SIG-M5 treated with dmso at 0.1 percent for 504 hours (cell line): ENCODE measurements at regions not wholly inside any gene's neighbourhood (a gene's known extent, or its start where the extent isn't known, plus 50 kb on each side); places are given as distances from the start of the nearest gene placed in this dataset.
A peak's percentile ranks its signal among the peaks of the same experiment; 100 is the strongest.

Experiments
- DNase-seq: peaks from one replicate; lab custom pipeline; 2025; ENCODE audit not compliant: unreplicated experiment; lab: John Stamatoyannopoulos, UW

DNA sequence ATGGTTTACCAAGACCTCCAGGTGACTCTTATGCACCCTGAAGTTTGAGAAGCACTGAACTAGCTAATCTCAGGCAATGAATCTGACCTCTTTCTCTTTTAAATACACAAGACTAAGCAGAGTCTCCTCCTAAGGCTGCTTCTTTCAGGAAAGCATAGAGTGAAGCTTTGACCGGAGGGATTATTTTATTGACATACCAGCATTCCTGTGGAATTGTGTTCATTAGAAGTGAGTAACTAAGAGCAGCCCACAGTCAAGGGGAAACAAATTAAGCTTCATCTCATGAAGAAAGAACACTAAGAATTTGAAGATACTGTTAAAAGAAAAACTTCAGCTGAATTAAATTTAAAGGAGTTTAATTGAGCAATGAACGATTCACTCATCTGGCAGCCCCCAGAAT lies 963.5 kb downstream of the NTRK3 start:
- DNase-seq: no peak

DNA sequence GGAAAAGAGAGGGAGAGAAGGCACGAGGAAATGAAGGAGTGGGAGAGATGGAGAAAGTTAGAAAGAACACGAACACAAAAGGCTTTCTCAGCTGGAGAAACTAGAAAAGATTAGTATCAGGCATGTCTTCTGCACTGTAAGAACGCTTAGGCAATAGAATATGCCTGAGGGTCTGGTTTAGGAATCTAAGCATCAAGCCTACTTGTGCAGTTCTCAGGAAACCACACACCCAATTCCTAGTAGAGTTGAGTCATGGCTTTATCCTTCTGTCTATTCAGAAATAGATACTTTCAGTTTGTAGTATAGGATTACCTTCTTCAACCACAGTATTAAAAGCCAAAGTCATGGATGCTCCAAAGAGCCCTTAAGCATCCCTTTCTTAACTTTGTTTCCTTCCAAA lies 969.4 kb downstream of the NTRK3 start:
- peak; percentile 14 for DNase-seq

DNA sequence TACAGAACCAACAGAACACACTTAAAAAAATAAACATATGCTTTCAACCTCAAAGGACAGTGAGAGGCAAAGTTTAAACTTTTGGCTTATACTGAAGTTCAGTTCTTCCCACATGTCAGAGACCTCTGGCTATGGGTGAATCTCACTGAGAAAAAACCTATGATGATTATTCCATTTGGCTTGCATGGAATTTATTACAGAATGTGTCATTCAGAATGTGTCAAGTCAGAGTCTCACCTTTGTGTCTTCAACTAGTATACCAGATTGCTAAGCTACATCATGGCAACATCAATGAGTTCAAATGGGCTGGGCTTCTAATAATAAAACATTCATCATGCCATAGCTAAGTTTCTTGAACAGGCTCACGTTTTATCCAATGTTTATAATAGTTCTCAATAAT lies 987.0 kb downstream of the NTRK3 start:
- DNase-seq: no peak

DNA sequence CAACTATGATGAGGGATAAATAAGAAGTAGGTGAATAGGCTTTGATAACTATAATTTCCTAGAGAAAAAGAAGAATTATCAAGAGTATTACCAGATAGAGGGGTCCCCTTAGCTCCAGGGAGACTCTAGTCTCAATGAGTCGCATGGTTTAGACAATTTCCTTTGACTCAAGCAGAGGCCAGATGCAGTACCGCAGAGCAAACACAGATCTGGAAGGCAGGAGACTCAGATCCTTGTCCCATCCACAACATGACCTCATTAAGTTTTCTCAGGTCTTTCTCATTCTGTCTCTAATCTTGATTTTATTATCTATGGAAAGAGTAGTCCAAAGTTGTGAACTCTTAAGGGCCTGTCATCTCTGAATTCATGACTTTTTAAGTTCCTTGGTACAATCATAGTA lies 987.9 kb downstream of the NTRK3 start:
- DNase-seq: no peak

DNA sequence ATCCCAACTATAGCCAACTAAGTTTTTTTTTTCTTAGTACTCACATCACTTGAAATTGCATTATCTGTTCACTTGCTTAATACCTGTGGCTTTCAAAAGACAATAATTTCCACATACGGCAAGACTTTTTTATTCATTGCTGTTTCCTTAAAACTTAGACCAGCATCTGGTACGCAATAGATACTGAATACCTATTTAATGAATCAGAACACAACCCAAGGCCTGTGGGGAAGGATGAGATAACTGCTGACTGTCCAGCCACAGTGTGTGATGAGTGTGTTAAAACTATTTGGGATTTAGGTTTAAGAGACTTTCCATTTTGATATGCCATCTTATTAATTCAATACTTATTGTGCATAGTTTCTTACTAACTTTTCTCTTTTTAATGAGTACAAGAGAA lies 988.7 kb downstream of the NTRK3 start:
- DNase-seq: no peak

DNA sequence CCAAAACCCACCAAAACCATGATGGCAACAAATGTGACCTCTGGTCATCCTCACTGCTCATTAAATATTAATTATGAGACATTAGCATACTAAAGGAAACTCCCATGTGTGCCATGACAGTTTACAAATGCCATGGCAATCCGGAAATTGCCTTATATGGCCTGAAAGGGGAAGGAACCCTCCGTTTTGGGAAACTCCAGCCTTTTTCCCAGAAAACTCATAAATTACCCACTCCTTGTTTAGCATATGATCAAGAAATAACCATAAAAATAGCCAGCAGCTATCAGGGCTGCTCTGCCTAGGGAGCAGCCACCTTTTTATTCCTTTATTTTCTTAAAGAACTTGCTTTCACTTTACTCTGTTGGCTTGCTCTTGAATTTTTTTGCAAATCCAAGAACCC lies 992.7 kb downstream of the NTRK3 start:
- DNase-seq: no peak

DNA sequence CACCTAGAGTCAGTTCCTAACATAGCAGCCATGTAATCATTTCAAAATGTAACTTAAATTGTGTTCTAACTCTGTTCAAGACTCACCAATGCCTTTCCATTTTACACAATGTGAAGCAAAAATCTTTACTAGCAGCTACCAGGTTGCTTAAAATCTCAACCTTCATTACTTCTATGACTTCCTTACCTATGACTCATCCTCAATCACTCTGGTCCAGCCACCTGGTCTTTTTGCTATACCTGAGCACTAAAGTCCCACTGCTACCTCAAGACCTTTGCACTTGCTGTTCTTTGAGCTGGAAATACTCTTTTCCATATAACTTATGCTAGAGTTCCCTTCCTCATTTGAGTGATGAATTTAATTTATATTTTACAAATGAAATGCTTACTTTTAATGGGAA lies 993.2 kb downstream of the NTRK3 start:
- DNase-seq: no peak

DNA sequence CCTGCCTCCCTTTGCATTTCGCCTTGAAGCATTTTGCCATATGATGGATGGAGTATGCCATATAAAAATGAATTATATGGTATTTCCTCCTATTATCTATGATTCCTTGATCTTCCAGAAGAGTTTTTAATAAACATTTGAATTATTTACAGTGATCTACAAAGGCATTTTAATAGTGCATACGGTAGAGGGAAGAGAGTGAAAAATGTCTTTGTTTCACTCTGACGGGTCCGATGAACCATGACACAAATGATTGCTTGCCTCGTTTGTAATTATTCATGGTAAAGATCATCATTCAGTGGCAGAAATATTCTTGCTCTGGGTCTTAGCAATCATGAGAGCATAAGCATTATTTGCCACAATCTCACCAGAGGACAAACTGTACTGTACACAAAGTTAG lies 1010.9 kb downstream of the NTRK3 start:
- DNase-seq: no peak

DNA sequence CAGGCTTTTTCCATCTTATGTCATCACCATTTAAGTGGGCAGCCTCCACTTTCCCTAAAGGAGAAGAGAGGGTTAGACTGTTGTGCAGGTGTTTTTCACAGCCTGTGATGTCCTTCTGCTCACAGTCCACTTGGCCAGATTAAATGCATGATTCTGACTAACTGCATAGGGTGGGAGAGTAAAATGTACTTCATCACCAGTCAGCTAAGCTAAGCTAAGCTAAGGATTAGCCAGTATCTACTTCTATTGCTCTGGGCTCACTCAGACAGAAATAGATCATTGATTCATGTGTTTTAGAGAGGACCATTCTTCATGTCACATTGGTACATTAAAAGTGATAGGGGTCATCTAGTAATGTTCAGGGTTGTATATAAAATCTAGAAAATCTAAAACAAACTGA lies 1013.1 kb downstream of the NTRK3 start:
- DNase-seq: no peak

DNA sequence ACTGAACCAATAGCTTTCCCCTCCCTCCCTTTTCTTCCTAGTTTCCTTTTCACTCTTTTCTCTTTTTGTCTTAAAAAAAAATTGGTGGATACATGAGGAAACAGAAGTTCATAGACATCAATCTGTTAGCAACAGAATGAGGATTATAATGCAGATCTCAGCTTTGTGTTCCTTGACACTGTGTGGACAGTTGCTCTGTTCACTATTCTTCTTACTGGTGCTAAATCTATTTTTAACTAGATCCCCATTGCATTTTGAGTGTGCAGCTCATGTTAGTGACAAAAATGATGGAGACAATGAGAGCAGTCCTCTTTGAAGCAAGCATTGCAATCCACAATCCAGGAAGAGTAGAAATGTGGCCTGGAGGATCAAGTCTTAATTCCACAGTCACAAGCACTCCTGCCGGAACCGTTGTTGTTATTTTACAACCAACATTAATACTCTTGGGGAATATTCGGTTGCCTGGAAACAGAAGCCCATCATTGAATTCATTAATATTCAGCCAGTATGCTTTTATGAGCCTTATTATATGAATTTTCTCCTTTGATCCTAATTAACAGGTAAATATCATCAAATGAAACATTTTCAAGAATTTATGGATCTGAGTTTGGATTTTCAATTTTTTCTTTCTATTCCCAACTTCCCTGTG lies 1016.8 kb downstream of the NTRK3 start:
- DNase-seq: no peak

DNA sequence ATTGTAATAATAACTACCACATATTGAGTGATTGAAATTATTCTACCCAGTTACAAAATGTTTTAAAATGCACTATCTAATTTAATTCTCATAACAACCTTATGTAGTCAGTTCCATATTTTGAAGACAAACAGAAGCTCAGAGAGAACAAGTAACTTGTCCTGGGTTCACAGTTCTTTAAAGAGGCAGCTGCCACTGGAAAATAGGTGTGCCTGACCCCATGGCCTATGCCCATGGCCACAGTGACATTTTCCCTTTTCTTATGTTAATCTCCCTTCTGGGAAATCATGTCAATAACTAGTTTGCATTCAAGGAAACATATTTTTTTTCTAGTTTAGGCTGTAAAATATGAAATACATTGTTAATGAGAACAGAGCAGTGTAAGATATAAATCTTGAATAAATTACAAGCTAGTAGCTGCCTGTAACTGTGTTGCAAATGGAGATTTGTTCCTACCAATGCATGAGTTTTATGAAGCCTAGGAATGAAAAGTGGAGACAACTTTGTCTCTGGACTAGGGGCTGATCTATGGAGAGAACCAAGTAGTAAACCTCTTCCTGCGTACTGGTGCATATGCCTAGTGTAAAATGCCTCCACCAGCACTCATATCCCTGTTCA lies 1018.0 kb downstream of the NTRK3 start:
- DNase-seq: no peak

DNA sequence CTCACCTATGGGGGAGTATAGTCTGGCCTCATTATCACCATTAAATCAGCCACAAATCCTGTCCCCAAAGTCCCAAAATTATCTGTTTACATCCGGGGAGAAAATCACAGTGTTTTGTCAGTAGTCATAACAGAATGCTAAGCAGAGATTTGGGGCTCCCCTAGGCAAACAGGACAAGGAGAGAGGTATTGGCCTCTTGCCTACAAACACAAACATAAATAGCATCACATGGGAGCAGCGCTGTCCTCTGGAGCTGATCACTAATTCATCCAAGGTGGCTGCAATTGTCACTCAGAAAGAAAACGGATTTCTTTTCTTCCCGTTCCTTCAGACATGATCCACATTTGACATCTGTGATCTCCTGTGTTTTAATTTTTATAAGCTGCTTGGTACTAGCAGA lies 1028.1 kb downstream of the NTRK3 start:
- DNase-seq: no peak

DNA sequence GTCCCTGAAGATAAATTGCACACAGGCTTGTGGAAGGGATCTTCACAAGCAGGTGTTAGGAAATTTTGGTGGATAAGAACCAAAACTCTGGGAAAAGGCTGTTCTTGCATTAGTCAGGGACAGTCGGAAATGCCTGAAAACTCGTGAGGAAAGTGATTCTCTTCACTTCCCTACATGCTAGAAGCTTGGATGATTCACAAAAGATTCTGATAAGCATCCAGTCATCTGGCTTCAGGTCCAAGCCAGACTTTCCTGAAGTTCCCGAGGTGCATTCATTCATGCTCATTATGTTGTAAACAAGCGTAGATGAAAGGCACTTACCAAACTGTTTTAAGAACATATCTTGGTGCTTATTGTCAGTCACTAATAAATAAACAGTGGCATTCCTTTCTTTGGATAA lies 1028.7 kb downstream of the NTRK3 start:
- no peak for DNase-seq

DNA sequence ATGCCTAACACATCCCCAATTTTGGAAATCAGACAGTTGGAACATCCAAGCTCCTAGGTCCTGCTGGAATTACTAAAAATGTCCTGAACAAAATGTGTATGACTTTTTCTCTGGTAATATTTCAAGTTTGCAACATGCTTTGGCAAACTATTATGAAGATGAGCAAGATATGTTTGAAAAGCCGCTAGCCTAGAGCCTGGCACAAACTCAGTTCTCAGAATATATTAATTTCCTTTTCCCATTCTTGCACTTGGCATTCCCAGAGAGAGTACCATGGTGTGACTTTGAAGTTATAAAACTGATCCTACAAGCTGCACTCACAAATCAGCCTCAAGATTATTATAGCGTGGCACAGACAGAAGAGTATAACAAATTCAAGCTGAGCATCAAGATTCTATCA lies 1031.1 kb downstream of the NTRK3 start:
- DNase-seq: no peak

DNA sequence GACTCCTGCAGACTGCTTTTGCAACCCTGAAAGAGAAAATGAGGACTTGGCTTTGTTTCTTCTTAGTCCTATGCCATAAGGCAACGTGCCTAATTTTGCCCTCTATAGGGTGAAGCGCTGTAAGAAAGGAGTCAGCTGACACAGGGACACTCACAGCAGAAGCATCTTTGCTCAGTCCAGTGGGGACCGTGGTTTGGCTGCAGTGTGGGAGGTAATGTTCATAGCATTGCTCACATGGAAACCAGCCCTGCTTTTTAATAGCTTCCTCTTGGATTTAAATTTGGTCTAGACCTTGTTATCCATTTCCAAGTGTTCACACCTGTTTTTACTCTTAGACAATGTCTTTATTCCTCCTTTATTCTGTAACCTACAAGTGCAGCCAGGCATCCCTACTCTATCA lies 1032.1 kb downstream of the NTRK3 start:
- DNase-seq: no peak

DNA sequence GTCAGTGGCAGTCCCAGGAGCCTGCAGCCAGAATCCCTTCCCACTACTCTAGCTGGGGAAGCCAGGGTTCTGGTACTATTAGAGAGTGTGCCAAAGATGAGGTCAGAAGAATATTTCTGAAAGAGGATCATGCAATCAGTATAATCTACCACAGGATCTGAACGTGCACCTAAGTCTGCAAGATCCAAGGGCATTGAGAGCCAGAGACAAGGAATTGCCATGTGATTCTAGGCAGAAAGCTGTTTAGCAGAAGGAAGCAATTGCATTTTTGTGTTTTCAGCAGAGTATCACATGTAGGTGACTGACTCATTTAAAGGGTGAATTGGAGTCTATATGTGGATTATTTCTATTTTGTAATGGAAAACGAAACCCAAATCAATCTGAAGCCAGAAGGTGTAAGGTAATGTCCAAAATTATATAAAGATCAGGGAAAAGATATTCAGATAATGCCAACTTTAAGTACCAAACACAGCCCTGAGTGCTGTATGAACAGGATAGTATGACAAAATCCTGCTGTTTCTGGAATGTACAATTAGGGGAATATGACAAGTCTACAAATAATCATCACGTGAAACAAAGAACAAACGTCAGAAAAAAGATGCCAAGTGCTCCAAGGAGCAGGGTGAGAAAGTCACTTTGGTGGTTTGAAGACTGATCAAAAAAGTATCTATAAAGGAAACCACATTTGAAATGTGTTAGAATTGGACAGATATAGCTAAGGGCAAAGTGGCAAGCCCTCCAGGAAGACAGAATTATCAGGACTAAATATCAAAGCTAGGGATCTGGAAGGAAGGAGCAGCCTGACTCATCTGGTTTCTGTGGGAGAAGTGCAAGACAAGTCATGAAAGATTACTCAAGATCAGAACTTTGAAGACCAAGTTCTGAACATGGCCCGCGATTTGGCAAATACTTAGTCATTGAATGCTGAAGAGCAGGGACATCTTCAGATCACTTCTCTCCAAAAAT lies 1036.6 kb downstream of the NTRK3 start:
- DNase-seq: no peak

DNA sequence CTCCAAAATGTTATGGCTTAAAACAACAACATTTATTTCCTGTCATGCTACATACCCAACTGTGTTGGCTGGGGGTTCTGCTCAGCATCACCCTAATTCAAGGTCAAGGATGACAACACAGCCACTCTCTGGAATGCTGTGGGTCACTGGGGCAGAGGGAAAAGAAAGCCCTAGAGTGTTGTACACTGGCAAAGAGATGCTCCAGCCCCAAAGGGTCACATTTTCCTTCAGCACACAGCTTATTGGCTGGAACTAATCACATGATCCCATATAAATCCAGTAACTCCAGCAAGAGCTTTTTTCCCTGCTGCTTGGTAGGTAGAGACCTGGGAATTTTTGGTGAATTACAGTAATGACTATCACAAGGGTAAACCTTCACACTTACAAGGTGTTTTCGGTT lies 1041.4 kb downstream of the NTRK3 start:
- DNase-seq: no peak

DNA sequence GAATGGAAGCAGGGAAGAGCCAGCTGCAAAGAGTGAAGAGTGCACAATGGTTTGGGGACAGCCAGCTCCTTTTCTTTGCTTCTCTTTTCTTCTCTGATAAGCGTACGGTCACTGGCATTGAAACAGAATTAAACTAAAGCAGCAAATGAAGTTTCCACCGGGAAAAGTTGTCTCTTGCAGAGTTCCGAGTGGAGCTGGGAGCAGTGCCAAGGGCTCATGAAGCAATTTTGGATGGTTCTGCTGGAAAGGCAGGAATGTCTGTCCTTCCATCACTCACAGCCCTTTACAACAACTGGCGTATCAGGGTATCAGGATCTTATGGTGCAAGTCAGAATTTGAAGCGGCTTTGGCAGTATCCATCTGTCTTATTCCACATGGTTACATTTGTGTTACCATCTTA lies 1042.9 kb downstream of the NTRK3 start:
- no peak for DNase-seq

DNA sequence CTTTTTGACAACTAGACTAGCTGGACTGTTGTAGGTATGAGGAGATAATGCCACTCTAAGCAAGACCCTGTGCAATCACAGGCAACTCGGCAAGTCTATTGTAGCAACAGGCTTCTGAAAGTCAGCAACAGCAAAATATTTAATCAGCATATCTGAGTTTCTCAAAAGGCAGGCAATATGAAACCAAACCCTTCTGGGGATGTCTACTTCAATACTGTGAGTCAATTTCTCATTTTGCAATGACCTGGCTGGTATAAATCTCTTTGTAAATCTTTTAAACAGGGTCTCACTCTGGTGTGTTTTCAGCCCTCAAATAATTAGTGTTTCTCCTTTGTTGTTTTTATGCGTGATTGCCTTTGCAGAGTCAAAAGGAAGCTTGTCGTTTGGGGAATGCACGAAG lies 1044.5 kb downstream of the NTRK3 start:
- no peak for DNase-seq

DNA sequence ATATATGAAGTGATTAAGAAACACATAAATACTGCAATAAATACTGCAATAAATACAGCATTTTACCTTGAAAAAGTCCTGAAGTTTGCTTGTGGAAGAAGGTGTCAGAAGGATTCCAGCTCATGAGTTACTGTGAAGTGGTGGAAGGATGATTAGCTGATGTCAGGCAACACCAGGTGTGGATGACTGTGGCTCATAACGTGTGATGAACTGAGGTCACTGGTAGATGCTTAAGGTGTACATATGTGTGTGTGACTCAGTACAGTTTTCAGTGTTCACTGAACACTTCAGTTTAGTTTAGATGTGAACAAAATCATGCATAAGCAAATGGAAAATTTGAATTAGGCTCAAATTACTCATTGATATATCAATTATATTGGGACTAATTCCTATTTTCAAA lies 1045.0 kb downstream of the NTRK3 start:
- DNase-seq: no peak

DNA sequence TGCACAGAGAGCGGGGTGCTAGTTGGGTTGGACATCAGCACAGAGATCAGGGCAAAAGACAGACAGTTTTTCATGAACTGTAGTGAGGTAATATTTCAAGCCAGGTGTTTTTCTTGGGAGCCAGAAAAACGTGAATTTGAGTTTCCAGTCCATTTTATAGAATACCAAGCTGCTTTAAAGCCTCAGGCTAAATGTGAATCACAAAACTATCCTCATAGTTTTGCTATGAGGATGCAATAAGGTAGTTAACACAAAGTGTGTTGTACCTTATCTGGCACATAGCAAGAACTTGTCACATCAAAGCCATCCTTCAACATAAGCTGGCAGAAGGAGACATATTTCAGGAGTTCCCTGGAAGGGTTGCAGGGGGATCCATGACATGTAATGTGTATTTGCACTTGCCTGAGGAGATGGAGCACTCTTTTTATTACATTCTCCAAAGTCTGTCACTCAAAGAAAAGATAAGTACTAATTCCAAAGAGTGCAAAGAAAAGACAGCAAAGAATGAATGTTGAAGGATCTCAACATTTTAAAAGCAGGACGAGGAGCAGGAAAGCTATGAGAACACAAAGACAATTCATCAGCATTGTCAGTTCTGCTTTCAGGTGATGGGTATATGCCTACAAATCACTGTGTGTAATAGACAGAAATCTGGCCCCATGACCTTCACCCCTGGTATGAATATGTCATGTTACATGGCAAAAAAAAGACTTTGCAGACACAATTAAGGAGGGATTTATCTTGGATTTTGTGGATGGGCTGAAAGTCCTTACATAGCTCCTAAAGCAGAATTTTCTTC lies 1046.4 kb downstream of the NTRK3 start:
- peak; percentile 1 for DNase-seq
